H54 (cell line): ENCODE measurements at regions not wholly inside any gene's neighbourhood (a gene's known extent, or its start where the extent isn't known, plus 50 kb on each side); places are given as distances from the start of the nearest gene placed in this dataset.

Experiments used
- DNase-seq: peaks from one replicate; pipeline ENCODE4 v3.0.0; 2011; ENCODE audit warnings: low spot score, mixed read lengths; ENCODE audit not compliant: insufficient read length
- FAIRE-seq: peaks from 3 replicates; lab custom pipeline; 2011; peaks lifted over from hg19 to GRCh38; lab: Jason Lieb, UNC
- POLR2A ChIP-seq: IDR thresholded peaks from 2 replicates; pipeline ENCODE4 v1.6.1; 2011; ENCODE audit warnings: low read depth, mild to moderate bottlenecking, low read length

GRCh38 chr6:165877773-165878172 is 214.7 kb upstream of the PDE10A start:
- no peak for TF ChIP-seq POLR2A
- no peak for FAIRE-seq
- no peak for DNase-seq

- DNase-seq (no peak), FAIRE-seq (no peak)
- no peak for TF ChIP-seq POLR2A
Measured at GRCh38 chr6:165877192-165877591, 214.2 kb upstream of the PDE10A start.

GRCh38 chr6:165876588-165876987 is 213.5 kb upstream of the PDE10A start:
- FAIRE-seq (no peak), DNase-seq (no peak)
- no peak for TF ChIP-seq POLR2A

- no peak for TF ChIP-seq POLR2A
- no peak for FAIRE-seq
- DNase-seq: no peak
Measured at GRCh38 chr6:165875946-165876345, 212.9 kb upstream of the PDE10A start.

- TF ChIP-seq POLR2A: no peak
- FAIRE-seq (no peak), DNase-seq (no peak)
Measured at GRCh38 chr6:165873976-165874375, 210.9 kb upstream of the PDE10A start.

GRCh38 chr6:165872811-165873210 is 209.8 kb upstream of the PDE10A start:
- no peak for TF ChIP-seq POLR2A
- FAIRE-seq (no peak), DNase-seq (no peak)

GRCh38 chr6:165872311-165872710 is 209.3 kb upstream of the PDE10A start:
- DNase-seq (no peak), FAIRE-seq (no peak)
- TF ChIP-seq POLR2A: no peak

- no peak for TF ChIP-seq POLR2A
- FAIRE-seq (no peak), DNase-seq (no peak)
Measured at GRCh38 chr6:165871571-165871970, 208.5 kb upstream of the PDE10A start.

- DNase-seq (no peak), FAIRE-seq (no peak)
- no peak for TF ChIP-seq POLR2A
Measured at GRCh38 chr6:165869526-165869925, 206.5 kb upstream of the PDE10A start.

- TF ChIP-seq POLR2A: no peak
- FAIRE-seq (no peak), DNase-seq (no peak)
Measured at GRCh38 chr6:165864925-165865324, 201.9 kb upstream of the PDE10A start.

GRCh38 chr6:165864218-165864617 is 201.2 kb upstream of the PDE10A start:
- DNase-seq (no peak), FAIRE-seq (no peak)
- TF ChIP-seq POLR2A: no peak

GRCh38 chr6:165863801-165864200 is 200.8 kb upstream of the PDE10A start:
- FAIRE-seq (no peak), DNase-seq (no peak)
- TF ChIP-seq POLR2A: no peak

- TF ChIP-seq POLR2A: no peak
- DNase-seq (no peak), FAIRE-seq (no peak)
Measured at GRCh38 chr6:165862813-165863212, 199.8 kb upstream of the PDE10A start.

GRCh38 chr6:165861226-165861625 is 198.2 kb upstream of the PDE10A start:
- FAIRE-seq: no peak
- no peak for TF ChIP-seq POLR2A
- no peak for DNase-seq

- DNase-seq: no peak
- no peak for TF ChIP-seq POLR2A
- FAIRE-seq: no peak
Measured at GRCh38 chr6:165858586-165858985, 195.5 kb upstream of the PDE10A start.

- no peak for DNase-seq
- no peak for TF ChIP-seq POLR2A
- no peak for FAIRE-seq
Measured at GRCh38 chr6:165855856-165856255, 192.8 kb upstream of the PDE10A start.
